GM21515 (cell line): ENCODE measurements at regions not wholly inside any gene's neighbourhood (a gene's known extent, or its start where the extent isn't known, plus 50 kb on each side); places are given as distances from the start of the nearest gene placed in this dataset.

Experiments
- ATAC-seq: cut with Tn5 transposase; IDR thresholded peaks from one replicate; pipeline ENCODE4 v1.9.1; 2021; ENCODE audit not compliant: unreplicated experiment

DNA sequence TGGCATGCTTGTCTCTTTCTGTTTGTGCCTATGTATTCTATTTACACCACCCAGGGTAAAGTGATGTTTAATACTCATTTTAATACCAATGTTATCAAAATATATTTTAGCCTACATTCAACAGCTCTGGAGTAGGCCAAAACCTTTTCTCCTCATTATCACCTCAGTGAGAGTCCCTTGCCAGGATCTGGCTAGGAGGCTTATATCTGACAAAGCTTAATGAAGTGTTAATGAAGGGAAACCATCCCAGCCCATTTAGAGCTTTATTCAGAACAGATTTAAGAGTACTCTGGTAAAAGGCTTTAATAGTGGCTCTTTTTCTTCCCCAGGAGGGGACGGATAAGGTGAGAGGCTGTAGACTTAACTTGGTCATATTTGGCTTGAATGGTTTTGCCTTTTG is 137.6 kb downstream of the GRIN2B start:
- no peak for ATAC-seq

DNA sequence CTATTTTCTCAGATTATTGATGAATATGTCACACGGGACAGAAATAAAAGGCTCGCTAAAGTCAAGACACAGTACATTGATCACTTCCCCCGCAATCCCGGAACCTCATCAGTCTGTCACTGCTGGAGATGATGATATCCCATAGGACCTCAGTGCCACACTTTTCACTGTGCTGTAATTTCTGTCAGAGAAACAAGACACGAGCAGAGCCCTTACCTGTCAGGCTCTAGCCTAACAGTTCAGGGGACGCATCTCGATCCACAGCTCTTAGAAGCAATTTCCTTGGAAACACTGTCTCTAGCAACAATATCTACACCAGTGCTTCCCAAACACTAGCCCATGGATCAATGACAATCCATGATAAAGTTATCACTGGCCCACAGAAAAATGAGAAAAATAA is 140.0 kb downstream of the GRIN2B start:
- ATAC-seq = no peak

- no peak for ATAC-seq
These were observed 141.8 kb downstream of the GRIN2B start for GRCh38 chr12:13839365-13840336.

- ATAC-seq = no peak
These were observed 145.3 kb downstream of the GRIN2B start for GRCh38 chr12:13836099-13836498.

DNA sequence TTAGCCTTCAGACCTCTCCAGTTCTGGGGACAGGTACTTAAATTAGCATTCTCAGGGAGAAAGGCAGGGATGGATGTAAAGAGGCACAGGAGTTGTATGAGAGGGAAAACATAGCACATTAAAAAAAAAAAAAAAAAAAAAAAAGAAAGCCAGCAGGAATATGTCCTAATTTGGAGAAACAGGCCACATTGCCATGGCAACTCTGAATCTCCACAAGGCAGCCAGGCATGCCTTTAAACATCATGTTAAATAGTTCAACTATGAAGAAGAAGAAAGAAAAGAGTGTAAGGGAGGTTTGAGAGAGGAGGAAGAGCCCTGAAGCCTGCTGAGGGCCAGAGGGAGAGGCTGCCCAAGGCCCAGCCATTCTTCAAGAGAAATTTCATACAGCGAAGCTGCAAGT is 145.8 kb downstream of the GRIN2B start:
- no peak for ATAC-seq

DNA sequence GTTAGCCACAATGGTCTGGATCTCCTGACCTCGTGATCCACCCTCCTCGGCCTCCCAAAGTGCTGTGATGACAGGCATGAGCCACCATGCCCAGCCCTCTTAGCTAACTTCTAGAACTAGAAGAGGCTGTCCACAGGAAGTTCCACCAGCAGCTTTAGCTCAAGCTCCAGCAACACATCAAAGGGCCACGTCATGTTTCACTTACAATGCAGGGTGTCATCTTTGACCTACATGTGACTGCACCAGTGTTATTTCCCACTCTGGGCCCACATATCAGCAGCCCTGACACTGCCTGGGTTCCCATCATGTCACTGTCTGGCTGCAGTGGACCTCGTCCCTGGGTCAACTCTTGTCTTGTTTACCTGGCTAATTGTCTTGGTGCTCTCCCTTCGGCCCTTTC is 147.2 kb downstream of the GRIN2B start:
- no peak for ATAC-seq

DNA sequence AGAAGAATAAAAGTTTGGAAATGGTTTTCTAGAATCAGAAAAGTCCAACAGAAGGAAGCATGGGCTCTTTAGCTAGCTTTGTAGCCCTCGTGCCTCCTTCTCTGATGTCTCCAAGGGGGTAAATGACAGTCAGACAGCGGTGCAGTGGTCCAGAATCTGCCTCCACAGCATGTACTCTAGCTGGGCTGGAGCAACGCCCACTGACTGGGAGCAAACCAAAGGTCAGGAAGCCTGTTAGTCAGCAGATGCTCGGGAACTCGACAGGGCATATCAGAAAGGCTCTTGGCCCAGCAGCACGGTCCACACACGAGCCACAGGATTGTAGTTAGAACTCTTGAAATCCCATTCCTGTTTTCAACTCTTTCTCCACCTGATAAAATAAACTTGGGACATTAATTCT is 164.3 kb downstream of the GRIN2B start:
- no peak for ATAC-seq

DNA sequence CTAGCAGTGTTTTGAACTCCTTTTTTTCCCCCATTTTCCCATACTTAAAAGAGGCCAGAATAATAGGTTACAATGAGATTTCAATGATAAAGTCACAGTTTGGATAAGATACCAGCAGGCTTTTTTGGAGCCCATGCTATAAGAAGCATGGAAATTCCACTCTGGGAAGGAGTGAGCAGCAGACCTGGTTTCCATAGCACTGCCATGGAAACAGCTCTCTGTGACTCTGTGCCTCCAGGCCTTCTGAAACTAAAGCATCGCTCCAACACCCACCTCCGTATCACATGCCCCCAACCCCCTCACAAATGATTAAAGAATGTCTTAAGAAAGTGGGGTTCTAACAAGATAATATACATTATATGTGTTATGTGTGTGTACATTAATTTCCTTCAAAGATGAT is 165.0 kb downstream of the GRIN2B start:
- ATAC-seq = no peak

DNA sequence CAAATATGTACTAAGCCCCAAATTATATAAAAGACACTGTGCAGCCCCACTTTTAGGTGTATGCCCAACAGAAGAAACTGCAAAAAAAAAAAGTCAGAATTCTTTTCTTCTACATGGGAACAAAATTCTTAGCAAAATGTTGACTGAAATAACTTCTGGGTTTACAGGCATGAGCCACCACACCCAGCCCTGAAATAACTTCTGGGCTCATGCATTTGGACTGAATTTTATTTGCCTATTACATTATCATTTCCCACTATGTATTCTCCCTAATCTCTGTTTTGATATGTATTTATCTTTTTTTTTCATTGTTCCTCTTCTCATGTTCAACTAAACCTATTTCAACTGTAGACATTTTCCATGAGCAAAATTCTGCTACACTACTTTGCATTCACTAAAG is 169.2 kb downstream of the GRIN2B start:
- no peak for ATAC-seq

- ATAC-seq = no peak
These were observed 170.3 kb downstream of the GRIN2B start for GRCh38 chr12:13811061-13811460.

- no peak for ATAC-seq
These were observed 176.4 kb downstream of the GRIN2B start for GRCh38 chr12:13805041-13805440.

GRCh38 chr12:13801543-13801942 is 179.9 kb downstream of the GRIN2B start:
- no peak for ATAC-seq

GRCh38 chr12:13799574-13799973 is 181.8 kb downstream of the GRIN2B start:
- ATAC-seq = no peak

DNA sequence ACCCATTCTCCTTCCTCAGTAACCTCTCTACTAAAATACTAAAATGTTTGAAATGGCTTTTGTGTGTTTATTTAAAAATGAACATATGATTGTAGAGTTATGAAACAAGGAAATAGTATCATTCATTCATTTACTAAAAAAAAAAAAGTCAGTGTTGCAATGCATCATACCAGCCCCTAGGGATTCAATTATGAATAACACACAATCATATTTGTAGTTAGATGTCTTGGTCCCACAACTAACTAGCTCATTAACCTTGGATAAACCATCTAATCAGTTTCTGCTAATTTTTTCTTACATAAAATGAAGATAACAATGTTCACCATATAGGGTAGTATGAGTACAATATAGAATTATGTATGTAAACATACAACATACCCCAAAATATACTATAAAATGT is 183.2 kb downstream of the GRIN2B start:
- ATAC-seq = no peak

- ATAC-seq = no peak
These were observed 186.7 kb downstream of the GRIN2B start for GRCh38 chr12:13794706-13795105.

- no peak for ATAC-seq
These were observed 191.1 kb downstream of the GRIN2B start for GRCh38 chr12:13790317-13790716.

- ATAC-seq = no peak
These were observed 192.8 kb downstream of the GRIN2B start for GRCh38 chr12:13788626-13789025.

DNA sequence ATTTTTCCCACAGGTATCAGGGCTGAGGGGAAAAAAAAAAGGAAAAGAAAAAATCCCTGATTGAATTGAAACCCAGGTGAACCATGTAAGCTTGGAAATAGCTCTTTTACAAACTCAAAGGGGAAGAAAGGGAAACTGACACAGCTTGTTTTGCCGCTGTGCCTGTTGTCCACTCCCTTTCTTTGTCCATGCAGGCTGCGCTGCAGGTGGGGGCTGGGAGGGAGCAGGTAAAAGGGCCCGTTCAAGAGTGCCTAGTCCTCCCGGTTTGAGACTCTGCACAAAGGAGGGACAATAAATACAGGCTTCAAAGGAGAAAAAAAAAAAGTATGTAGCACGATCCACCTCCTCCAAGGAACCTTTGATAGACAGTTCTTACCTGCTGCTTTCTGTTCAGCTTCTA is 194.8 kb downstream of the GRIN2B start:
- ATAC-seq = no peak

- ATAC-seq = no peak
These were observed 196.9 kb downstream of the GRIN2B start for GRCh38 chr12:13784504-13784903.

DNA sequence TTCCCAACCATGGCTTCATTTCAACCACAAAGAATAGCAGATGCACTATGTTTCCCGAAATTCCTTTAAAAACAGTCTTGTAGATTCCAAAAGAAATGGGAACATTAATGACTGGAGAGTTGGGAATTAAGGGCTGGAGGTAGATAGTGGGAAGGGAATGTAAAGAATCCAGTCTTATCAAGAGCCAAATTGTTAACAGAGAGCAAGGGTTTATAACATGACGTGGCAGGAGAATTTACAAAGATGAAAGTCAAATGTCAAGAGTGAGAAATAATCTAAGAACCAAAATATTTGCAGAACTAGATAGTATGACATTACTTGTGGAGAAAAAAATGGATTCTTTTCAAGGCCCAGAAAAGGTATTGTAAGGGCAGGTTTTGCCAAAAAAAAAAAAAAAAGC is 200.9 kb downstream of the GRIN2B start:
- no peak for ATAC-seq

DNA sequence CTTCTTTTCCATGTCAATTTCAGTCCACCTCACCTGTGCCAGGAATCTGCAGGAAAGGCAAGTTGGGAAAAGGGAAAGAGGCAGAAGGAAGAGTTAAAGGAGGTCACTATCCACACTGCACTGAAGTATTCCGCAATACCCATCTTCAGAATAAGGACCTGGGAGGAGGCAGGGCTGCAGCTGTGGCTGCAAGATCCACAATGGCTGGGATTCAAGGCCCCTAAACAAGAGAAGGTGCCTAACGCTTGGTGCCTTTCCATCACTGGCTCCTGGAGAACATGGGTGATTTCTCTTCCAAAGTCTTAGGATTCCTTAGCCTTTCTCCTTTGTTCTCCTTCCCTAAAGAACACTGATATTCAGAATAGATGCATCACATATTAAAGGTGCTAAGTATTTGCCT is 204.0 kb downstream of the GRIN2B start:
- ATAC-seq = no peak

- no peak for ATAC-seq
These were observed 209.1 kb downstream of the GRIN2B start for GRCh38 chr12:13772264-13772663.

DNA sequence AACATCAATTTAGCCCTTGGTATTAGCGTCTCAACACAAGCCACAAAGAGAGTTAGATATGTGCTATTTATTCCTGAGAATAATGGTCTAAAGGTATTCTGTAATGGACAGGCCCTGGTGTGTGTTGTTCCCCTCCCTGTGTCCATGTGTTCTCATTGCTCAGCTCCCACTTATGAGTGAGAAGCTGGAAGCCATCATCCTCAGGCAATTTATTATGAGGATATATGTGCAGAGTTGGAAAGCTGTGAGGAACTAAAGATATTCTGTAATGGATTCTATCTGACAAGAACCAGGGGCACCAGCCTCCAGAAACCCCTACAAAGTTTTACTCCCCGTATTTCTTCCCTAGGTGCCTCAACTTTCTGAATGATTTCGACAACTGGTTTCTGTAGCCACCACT is 210.8 kb downstream of the GRIN2B start:
- ATAC-seq = no peak
